ENCODE measurements at regions not wholly inside any gene's neighbourhood (a gene's known extent, or its start where the extent isn't known, plus 50 kb on each side); places are given as distances from the start of the nearest gene placed in this dataset.

- WGBS, 2 donors, result 76% methylated on average over 1 of the region's 1 CpG
Measured at GRCh38 chr7:81321949-81322348, 403.1 kb upstream of the SEMA3C start.

GRCh38 chr7:81317741-81318140 is 398.9 kb upstream of the SEMA3C start:
- Histone ChIP-seq H3K9me3 (no peaks in the 10 kb centered on the region), H3K36me3 (no peaks in the 10 kb centered on the region), H3K27ac (no peak overlapping the region), H3K27me3 (no peaks in the 10 kb centered on the region), H3K4me3 (replicated peaks in 1 of 3) (no peak overlapping the region), H3K4me1 (no peaks in the 10 kb centered on the region)
- TF ChIP-seq CTCF (IDR thresholded peaks at IDR 0.05), result no peak
- WGBS, 2 donors, result 89 to 90% methylated on average over 3 of the region's 3 CpGs
- intact Hi-C loops (cut with DNase I), result no loop called here
- DNase-seq, result no peak

More at GRCh38 chr7:81321949-81322348, 403.1 kb upstream of the SEMA3C start:
- TF ChIP-seq POLR2A (IDR thresholded peaks at IDR 0.05), result no peak
- no peak for TF ChIP-seq CTCF (IDR thresholded peaks at IDR 0.05)
- no peak for DNase-seq
- Histone ChIP-seq H3K9me3 (no peaks in the 10 kb centered on the region), H3K36me3 (no peaks in the 10 kb centered on the region), H3K4me1 (no peaks in the 10 kb centered on the region), H3K27ac (no peak overlapping the region), H3K27me3 (no peaks in the 10 kb centered on the region), H3K4me3 (replicated peaks in 1 of 3) (no peak overlapping the region)
- intact Hi-C loops (cut with DNase I), result no loop called here

GRCh38 chr7:81308643-81309322 is 389.9 kb upstream of the SEMA3C start:
- TF ChIP-seq CTCF (IDR thresholded peaks at IDR 0.05), result no peak
- no peak for TF ChIP-seq POLR2A (IDR thresholded peaks at IDR 0.05)
- 32% methylated on average over 2 of the region's 2 CpGs for WGBS, 2 donors
- Histone ChIP-seq H3K36me3 (no peaks in the 10 kb centered on the region), H3K4me1 (no peaks in the 10 kb centered on the region), H3K4me3 (replicated peaks in 1 of 3) (no peak overlapping the region), H3K9me3 (no peaks in the 10 kb centered on the region), H3K27ac (no peak overlapping the region), H3K27me3 (no peaks in the 10 kb centered on the region)
- no peak for DNase-seq
- intact Hi-C loops (cut with DNase I), result no loop called here

- Histone ChIP-seq H3K27me3 (no peaks in the 10 kb centered on the region), H3K27ac (no peak overlapping the region), H3K4me1 (peaks cover 0 to 3% of the 10 kb centered on the region in 2 donors), H3K9me3 (no peaks in the 10 kb centered on the region), H3K36me3 (no peaks in the 10 kb centered on the region), H3K4me3 (replicated peaks in 1 of 3) (no peak overlapping the region)
- 75% methylated on average over 2 of the region's 2 CpGs for WGBS, 2 donors
- no peak for TF ChIP-seq POLR2A (IDR thresholded peaks at IDR 0.05)
- TF ChIP-seq CTCF (IDR thresholded peaks at IDR 0.05), result no peak
- no peak for DNase-seq
- intact Hi-C loops (cut with DNase I), result no loop called here
Measured at GRCh38 chr7:81301815-81302214, 383.0 kb upstream of the SEMA3C start.

- 93 to 95% methylated on average over 3 of the region's 3 CpGs for WGBS, 2 donors
- intact Hi-C loops (cut with DNase I), result no loop called here
Measured at GRCh38 chr7:81300753-81301152, 381.9 kb upstream of the SEMA3C start.

More at GRCh38 chr7:81300753-81301152, 381.9 kb upstream of the SEMA3C start:
- Histone ChIP-seq H3K9me3 (no peaks in the 10 kb centered on the region), H3K27me3 (no peaks in the 10 kb centered on the region), H3K27ac (no peak overlapping the region), H3K4me1 (peaks cover 0 to 3% of the 10 kb centered on the region in 2 donors), H3K4me3 (replicated peaks in 1 of 3) (no peak overlapping the region), H3K36me3 (no peaks in the 10 kb centered on the region)
- no peak for DNase-seq
- no peak for TF ChIP-seq POLR2A (IDR thresholded peaks at IDR 0.05)

Data from thyroid gland (tissue), 4 donors.